ENCODE measurements at regions not wholly inside any gene's neighbourhood (a gene's known extent, or its start where the extent isn't known, plus 50 kb on each side); places are given as distances from the start of the nearest gene placed in this dataset.

- TF ChIP-seq POLR2A (IDR thresholded peaks at IDR 0.05), result no peak
- TF ChIP-seq CTCF (IDR thresholded peaks at IDR 0.05), result no peak
- peak; percentile 93 for TF ChIP-seq POLR2AphosphoS5 (IDR thresholded peaks at IDR 0.05)
- no peak for TF ChIP-seq EP300 (IDR thresholded peaks at IDR 0.05)
Measured at GRCh38 chr9:89999534-90000370, 394.9 kb downstream of the GADD45G start.

Data from gastroesophageal sphincter (tissue), 3 donors.